Thyroid gland (tissue), 4 donors: ENCODE measurements at regions not wholly inside any gene's neighbourhood (a gene's known extent, or its start where the extent isn't known, plus 50 kb on each side); places are given as distances from the start of the nearest gene placed in this dataset.
"Not testable (repeated sequence)": the region's sequence is repeated elsewhere in the genome, so short reads cannot be mapped to it uniquely, and the experiment has no call there.

Experiments used
- DNase-seq, 2 donors: peaks; one replicate each; pipeline ENCODE4 v3.0.0-alpha.2; 2019
- H3K27ac ChIP-seq, 3 donors: fragments of 200-600 bp; sonication (generic); 1 replicate in 2 of 3; 2 replicates in 1 of 3; pipeline ENCODE4 v1.5.1; 2016 to 2019; ENCODE audit warnings: mild to moderate bottlenecking in 1 of 3, moderate library complexity in 1 of 3
- H3K27me3 ChIP-seq: fragments of 200-600 bp; sonication (generic); one replicate; pipeline ENCODE4 v1.5.1; 2019
- H3K36me3 ChIP-seq, 2 donors: fragments of 200-600 bp; sonication (generic); one replicate each; pipeline ENCODE4 v1.5.1; 2016 to 2019
- H3K4me1 ChIP-seq, 2 donors: fragments of 200-600 bp; sonication (generic); one replicate each; pipeline ENCODE4 v1.5.1; 2017 to 2019
- H3K4me3 ChIP-seq, 3 donors: fragments of 200-600 bp; sonication (generic); replicated peaks in 1 of 3; 1 replicate in 2 of 3; 2 replicates in 1 of 3; pipeline ENCODE4 v1.5.1; 2016; ENCODE audit warnings: mild to moderate bottlenecking in 1 of 3
- H3K9me3 ChIP-seq: fragments of 200-600 bp; sonication (generic); one replicate; pipeline ENCODE4 v1.5.1; 2017
- POLR2A ChIP-seq, 2 donors: fragments of 450-650 bp; IDR thresholded peaks; one replicate each; pipeline ENCODE4 v1.6.1; 2017; ENCODE audit warnings: antibody characterized with exemption in 2 of 2, mild to moderate bottlenecking in 2 of 2, moderate library complexity in 1 of 2
- WGBS, 2 donors: methylation state at CpG; one replicate each; pipeline ENCODE4 v1.1.5; 2017; 5-methylcytosine and 5-hydroxymethylcytosine counted together
- intact Hi-C: fragments of 100-400 bp; cut with DNase I; formaldehyde crosslinking; loops from one replicate; pipeline ENCODE4 v1.15.1; 2023
- TF ChIP-seq, protein P1 (sequence below), 6 experiments: fragments of 200-600 bp in 3 of 6; fragments of 450-650 bp in 3 of 6; sonication (generic) in 3 of 6; IDR thresholded peaks; one replicate each; pipeline ENCODE4 v1.5.1; 2016 to 2019; ENCODE audit warnings: antibody characterized with exemption in 6 of 6, mild to moderate bottlenecking in 2 of 6, inconsistent platforms in 1 of 6, moderate library complexity in 1 of 6

GRCh38 chr2:175244697-175245096 lies 63.2 kb upstream of the ATP5MC3 start:
- Histone ChIP-seq H3K4me1 (no peaks in the 10 kb centered on the region), H3K9me3 (no peaks in the 10 kb centered on the region), H3K4me3 (no peak overlapping the region), H3K36me3 (no peaks in the 10 kb centered on the region), H3K27me3 (no peaks in the 10 kb centered on the region), H3K27ac (no peak overlapping the region)
- 69 to 75% methylated on average over 1 of the region's 1 CpG for WGBS, 2 donors
- TF ChIP-seq POLR2A (IDR thresholded peaks at IDR 0.05), result no peak
- TF ChIP-seq, protein P1, sequence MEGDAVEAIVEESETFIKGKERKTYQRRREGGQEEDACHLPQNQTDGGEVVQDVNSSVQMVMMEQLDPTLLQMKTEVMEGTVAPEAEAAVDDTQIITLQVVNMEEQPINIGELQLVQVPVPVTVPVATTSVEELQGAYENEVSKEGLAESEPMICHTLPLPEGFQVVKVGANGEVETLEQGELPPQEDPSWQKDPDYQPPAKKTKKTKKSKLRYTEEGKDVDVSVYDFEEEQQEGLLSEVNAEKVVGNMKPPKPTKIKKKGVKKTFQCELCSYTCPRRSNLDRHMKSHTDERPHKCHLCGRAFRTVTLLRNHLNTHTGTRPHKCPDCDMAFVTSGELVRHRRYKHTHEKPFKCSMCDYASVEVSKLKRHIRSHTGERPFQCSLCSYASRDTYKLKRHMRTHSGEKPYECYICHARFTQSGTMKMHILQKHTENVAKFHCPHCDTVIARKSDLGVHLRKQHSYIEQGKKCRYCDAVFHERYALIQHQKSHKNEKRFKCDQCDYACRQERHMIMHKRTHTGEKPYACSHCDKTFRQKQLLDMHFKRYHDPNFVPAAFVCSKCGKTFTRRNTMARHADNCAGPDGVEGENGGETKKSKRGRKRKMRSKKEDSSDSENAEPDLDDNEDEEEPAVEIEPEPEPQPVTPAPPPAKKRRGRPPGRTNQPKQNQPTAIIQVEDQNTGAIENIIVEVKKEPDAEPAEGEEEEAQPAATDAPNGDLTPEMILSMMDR (IDR thresholded peaks at IDR 0.05), result no peak
- DNase-seq, result no peak
- intact Hi-C loops, result no loop called here

- H3K36me3 ChIP-seq, result no peaks in the 10 kb centered on the region
- no peaks in the 10 kb centered on the region for H3K27me3 ChIP-seq
- no peak overlapping the region for H3K27ac ChIP-seq
- H3K9me3 ChIP-seq, result no peaks in the 10 kb centered on the region
- WGBS, 2 donors, result 71 to 86% methylated on average over 2 of the region's 2 CpGs
- TF ChIP-seq, protein P1 (IDR thresholded peaks at IDR 0.05), result no peak
- no peak for TF ChIP-seq POLR2A (IDR thresholded peaks at IDR 0.05)
- H3K4me1 ChIP-seq, result no peaks in the 10 kb centered on the region
- intact Hi-C loops, result no loop called here
- H3K4me3 ChIP-seq, result no peak overlapping the region
- no peak for DNase-seq
Measured at GRCh38 chr2:175241691-175242090, 60.2 kb upstream of the ATP5MC3 start.

- H3K4me3 ChIP-seq, DNase-seq, H3K27me3 ChIP-seq, H3K36me3 ChIP-seq, H3K9me3 ChIP-seq, H3K4me1 ChIP-seq, H3K27ac ChIP-seq, intact Hi-C loops: not testable (repeated sequence)
- WGBS, 2 donors, result 96 to 98% methylated on average over 2 of the region's 2 CpGs
Measured at GRCh38 chr2:175240033-175240432, 58.5 kb upstream of the ATP5MC3 start.

DNA sequence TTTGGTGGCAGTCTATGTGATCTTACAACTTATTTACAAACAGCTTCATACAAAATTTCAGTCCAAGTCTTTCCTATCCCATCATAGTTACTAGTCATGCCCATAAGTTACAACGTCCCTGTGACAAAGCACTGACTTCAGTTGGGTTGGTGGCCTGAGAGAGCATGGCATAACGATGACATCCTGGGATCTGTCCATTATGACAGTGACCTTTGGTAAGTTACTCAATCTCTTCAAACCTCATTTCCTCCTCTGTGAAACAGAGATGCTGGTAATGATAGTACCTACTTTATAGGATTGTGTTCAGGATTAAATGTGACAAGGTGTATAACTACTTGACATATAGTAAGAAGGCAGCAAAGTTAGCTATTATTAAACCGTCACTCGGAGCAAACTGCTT lies 55.4 kb upstream of the ATP5MC3 start:
- Histone ChIP-seq H3K36me3 (no peaks in the 10 kb centered on the region), H3K27me3 (no peaks in the 10 kb centered on the region), H3K4me3 (no peak overlapping the region), H3K4me1 (no peaks in the 10 kb centered on the region), H3K27ac (no peak overlapping the region), H3K9me3 (no peaks in the 10 kb centered on the region)
- DNase-seq, result no peak
- intact Hi-C loops, result no loop called here
- 80 to 92% methylated on average over 4 of the region's 4 CpGs for WGBS, 2 donors
- TF ChIP-seq, protein P1 (IDR thresholded peaks at IDR 0.05), result no peak

DNA sequence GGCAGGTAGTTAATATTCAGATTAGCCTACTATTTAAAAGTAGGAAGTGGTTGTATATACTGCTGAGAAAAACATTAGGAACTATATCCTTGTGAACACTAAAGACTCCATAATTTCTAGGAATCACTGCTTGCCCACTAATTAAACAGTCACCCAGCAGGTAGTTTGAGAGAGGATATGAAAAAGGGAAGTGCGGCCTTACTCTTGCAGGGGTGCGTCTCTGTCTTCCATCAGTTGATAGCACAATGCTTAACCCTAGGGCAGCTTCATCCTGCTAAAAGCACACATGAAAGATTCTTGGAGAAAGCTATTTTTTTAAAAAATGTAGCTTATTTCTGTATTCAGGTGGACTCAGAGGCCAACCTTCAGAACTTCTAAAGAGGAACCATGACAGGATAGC lies 53.1 kb upstream of the ATP5MC3 start:
- H3K4me1 ChIP-seq, result no peaks in the 10 kb centered on the region
- 89 to 91% methylated on average over 2 of the region's 2 CpGs for WGBS, 2 donors
- no peak for DNase-seq
- no peaks in the 10 kb centered on the region for H3K36me3 ChIP-seq
- no peak overlapping the region for H3K4me3 ChIP-seq
- H3K27me3 ChIP-seq, result no peaks in the 10 kb centered on the region
- TF ChIP-seq, protein P1 (IDR thresholded peaks at IDR 0.05), result no peak
- TF ChIP-seq POLR2A (IDR thresholded peaks at IDR 0.05), result no peak
- no peaks in the 10 kb centered on the region for H3K9me3 ChIP-seq
- no peak overlapping the region for H3K27ac ChIP-seq
- intact Hi-C loops, result no loop called here

- Histone ChIP-seq H3K4me3 (no peak overlapping the region), H3K36me3 (no peaks in the 10 kb centered on the region), H3K27ac (no peak overlapping the region), H3K27me3 (no peaks in the 10 kb centered on the region), H3K9me3 (no peaks in the 10 kb centered on the region), H3K4me1 (no peaks in the 10 kb centered on the region)
- no peak for TF ChIP-seq POLR2A (IDR thresholded peaks at IDR 0.05)
- TF ChIP-seq, protein P1 (IDR thresholded peaks at IDR 0.05), result no peak
- no peak for DNase-seq
- intact Hi-C loops, result no loop called here
Measured at GRCh38 chr2:175234153-175234552, 52.6 kb upstream of the ATP5MC3 start.
